HFFc6 (cell line): ENCODE measurements at regions not wholly inside any gene's neighbourhood (a gene's known extent, or its start where the extent isn't known, plus 50 kb on each side); places are given as distances from the start of the nearest gene placed in this dataset.
A peak's percentile ranks its signal among the peaks of the same experiment; 100 is the strongest.

Source experiments
- DNase-seq: peaks from one replicate; pipeline ENCODE4 v3.0.0-alpha.2; 2018
- H3K27ac Mint-ChIP-seq: 2 replicates; pipeline ENCODE4 v1.8.0; 2020; ENCODE audit warnings: mild to moderate bottlenecking, mixed read lengths
- H3K27me3 Mint-ChIP-seq: 2 replicates; pipeline ENCODE4 v1.8.0; 2021; ENCODE audit warnings: mild to moderate bottlenecking, moderate library complexity, mixed read lengths; ENCODE audit not compliant: insufficient read depth
- H3K36me3 Mint-ChIP-seq: 2 replicates; pipeline ENCODE4 v1.8.0; 2021; ENCODE audit warnings: low read depth, mixed read lengths
- H3K4me1 Mint-ChIP-seq: 2 replicates; pipeline ENCODE4 v1.8.0; 2020; ENCODE audit warnings: low read depth, mixed read lengths
- H3K4me3 Mint-ChIP-seq: 2 replicates; pipeline ENCODE4 v1.8.0; 2020; ENCODE audit warnings: mild to moderate bottlenecking, moderate library complexity, mixed read lengths
- H3K9me3 Mint-ChIP-seq: 2 replicates; pipeline ENCODE4 v1.8.0; 2020; ENCODE audit warnings: mild to moderate bottlenecking, mixed read lengths
- TF ChIP-seq, protein P1 (sequence below): fragments of 200-600 bp; sonication (generic); IDR thresholded peaks from 2 replicates; pipeline ENCODE4 v1.5.0; 2021; ENCODE audit warnings: antibody characterized with exemption, mild to moderate bottlenecking

DNA sequence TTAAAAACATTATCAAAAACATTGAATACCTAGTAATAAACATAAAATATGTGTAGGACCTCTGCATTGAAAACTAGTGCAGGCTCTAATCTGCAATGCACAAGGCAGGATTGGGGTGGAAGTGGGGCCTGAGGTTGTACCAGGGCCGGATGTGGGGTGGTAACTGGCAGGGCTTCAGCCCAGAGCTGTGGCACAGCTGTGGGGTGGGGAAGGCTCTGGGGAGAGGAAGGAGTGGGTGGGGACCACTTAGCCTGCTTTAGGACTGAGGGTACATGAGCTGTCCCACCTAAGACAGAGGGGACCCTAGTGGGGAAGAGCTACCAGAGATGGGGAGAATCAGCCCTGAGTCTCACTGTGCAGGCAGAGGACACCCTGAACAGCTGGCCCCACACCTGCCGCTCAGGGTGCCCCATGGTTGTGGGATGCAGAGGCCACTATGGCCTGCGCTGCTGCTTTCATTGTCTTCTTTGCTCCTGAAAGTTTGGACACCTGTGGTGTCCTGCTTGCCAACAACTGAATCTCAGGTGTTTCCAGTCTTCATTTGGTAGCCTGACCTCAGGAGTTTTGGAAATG is 311.4 kb downstream of the TLE4 start:
- Mint-ChIP-seq H3K27ac (no peak overlapping the region), H3K27me3 (peaks cover 8% of the 10 kb centered on the region), H3K4me1 (no peaks in the 10 kb centered on the region), H3K4me3 (no peak overlapping the region), H3K36me3 (no peaks in the 10 kb centered on the region), H3K9me3 (no peaks in the 10 kb centered on the region)
- TF ChIP-seq, protein P1, sequence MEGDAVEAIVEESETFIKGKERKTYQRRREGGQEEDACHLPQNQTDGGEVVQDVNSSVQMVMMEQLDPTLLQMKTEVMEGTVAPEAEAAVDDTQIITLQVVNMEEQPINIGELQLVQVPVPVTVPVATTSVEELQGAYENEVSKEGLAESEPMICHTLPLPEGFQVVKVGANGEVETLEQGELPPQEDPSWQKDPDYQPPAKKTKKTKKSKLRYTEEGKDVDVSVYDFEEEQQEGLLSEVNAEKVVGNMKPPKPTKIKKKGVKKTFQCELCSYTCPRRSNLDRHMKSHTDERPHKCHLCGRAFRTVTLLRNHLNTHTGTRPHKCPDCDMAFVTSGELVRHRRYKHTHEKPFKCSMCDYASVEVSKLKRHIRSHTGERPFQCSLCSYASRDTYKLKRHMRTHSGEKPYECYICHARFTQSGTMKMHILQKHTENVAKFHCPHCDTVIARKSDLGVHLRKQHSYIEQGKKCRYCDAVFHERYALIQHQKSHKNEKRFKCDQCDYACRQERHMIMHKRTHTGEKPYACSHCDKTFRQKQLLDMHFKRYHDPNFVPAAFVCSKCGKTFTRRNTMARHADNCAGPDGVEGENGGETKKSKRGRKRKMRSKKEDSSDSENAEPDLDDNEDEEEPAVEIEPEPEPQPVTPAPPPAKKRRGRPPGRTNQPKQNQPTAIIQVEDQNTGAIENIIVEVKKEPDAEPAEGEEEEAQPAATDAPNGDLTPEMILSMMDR = no peak
- no peak for DNase-seq

- Mint-ChIP-seq H3K9me3 (no peaks in the 10 kb centered on the region), H3K27me3 (peaks cover 7% of the 10 kb centered on the region), H3K4me3 (peak overlapping the region; percentile 26; the same call in 1 of the 2 replicates), H3K27ac (no peak overlapping the region), H3K36me3 (no peaks in the 10 kb centered on the region), H3K4me1 (no peaks in the 10 kb centered on the region)
- DNase-seq = no peak
- TF ChIP-seq, protein P1 = no peak
These were observed 308.9 kb downstream of the TLE4 start for GRCh38 chr9:79880626-79881025.

DNA sequence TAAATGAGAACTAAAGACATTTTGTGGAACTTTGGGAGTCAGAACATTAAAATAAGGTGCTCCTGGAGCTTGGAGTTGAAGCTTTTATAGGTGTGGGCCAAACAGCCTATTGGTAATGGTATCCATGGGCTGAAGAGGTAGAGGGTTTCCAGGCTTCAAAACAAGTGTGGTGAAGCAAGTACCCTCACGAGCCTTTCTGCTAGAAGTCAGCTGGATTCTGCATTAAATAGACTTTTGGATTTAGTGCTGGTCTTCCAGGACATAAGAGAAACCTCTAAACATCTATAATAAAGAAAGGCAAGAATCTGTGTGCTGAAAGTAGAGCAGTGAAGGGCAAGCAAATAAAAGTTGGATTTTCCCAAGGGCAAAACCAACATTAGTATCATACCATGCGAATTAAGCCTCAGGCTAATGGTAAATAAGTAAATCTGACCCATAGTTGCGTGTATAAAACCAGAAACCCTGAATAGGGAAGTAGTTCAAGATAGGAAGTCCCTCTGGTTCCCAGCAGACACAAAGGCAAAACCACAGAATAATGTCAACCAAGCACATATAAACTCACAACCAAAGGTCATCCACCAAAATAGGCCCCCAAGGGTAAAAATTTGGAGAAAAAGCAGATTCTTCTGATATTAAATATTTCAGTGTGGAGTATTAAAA is 306.3 kb downstream of the TLE4 start:
- TF ChIP-seq, protein P1 = no peak
- Mint-ChIP-seq H3K4me3 (no peak overlapping the region), H3K36me3 (no peaks in the 10 kb centered on the region), H3K4me1 (no peaks in the 10 kb centered on the region), H3K27ac (no peak overlapping the region), H3K9me3 (no peaks in the 10 kb centered on the region), H3K27me3 (peaks cover 12% of the 10 kb centered on the region)
- no peak for DNase-seq

DNA sequence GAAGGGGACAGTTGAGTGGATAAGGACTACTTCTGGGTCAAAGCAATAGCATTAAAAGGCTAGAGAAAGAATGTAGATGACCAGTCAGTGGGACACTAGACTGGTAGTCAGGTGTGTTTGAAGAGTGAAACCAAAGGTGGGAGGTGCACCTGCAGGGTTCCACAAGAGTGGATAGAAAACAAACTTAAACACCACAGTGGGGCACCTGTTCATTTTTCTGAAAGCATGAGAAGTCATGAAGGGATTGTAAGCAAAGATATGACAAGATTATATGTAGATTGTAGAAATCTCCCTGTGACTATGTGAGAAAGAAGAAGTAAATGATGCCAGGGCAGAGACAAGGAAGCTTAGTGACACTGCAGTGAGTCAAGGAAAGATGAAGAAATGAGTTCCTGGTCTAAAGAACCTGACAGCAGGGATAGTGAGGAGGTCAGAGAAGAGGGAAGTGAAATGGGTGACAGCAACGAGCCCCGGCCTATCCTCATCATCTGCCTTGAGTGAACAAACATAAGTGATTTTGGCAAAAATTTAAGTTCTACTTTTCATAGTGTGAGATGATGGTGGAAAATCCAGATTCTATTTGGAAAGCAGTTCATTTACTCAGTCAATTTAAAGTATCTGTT is 296.9 kb downstream of the TLE4 start:
- H3K27ac Mint-ChIP-seq = no peak overlapping the region

GRCh38 chr9:79862921-79863890 is 291.4 kb downstream of the TLE4 start:
- Mint-ChIP-seq H3K27ac (no peak overlapping the region), H3K4me1 (peaks cover 4% of the 10 kb centered on the region), H3K27me3 (peaks cover 3% of the 10 kb centered on the region), H3K4me3 (no peak overlapping the region), H3K36me3 (no peaks in the 10 kb centered on the region), H3K9me3 (0 out of 2 replicates have a peak, but pooled peaks cover 3% of the 10 kb centered on the region)
- TF ChIP-seq, protein P1 = no peak
- no peak for DNase-seq

More for the DNA sequence above, 296.9 kb downstream of the TLE4 start:
- TF ChIP-seq, protein P1 = no peak
- Mint-ChIP-seq H3K4me1 (no peaks in the 10 kb centered on the region), H3K9me3 (no peaks in the 10 kb centered on the region), H3K27me3 (peaks cover 3% of the 10 kb centered on the region), H3K4me3 (no peak overlapping the region), H3K36me3 (no peaks in the 10 kb centered on the region)
- DNase-seq = no peak
